LNCaP clone FGC (cell line): ENCODE measurements at regions not wholly inside any gene's neighbourhood (a gene's known extent, or its start where the extent isn't known, plus 50 kb on each side); places are given as distances from the start of the nearest gene placed in this dataset.

Experiments used
- DNase-seq: peaks from one replicate; pipeline ENCODE4 v3.0.0-alpha.2; 2011; ENCODE audit warnings: low read depth
- H3K4me3 ChIP-seq: 2 replicates; pipeline ENCODE4 v1.5.1; 2011; ENCODE audit warnings: mild to moderate bottlenecking, low read depth, low read length, control low read depth
- TF ChIP-seq, protein P1 (sequence below): IDR thresholded peaks from 2 replicates; pipeline ENCODE4 v1.5.1; 2012; ENCODE audit warnings: mild to moderate bottlenecking; ENCODE audit not compliant: control insufficient read depth, insufficient read depth; ENCODE audit errors: extremely low read depth

DNA sequence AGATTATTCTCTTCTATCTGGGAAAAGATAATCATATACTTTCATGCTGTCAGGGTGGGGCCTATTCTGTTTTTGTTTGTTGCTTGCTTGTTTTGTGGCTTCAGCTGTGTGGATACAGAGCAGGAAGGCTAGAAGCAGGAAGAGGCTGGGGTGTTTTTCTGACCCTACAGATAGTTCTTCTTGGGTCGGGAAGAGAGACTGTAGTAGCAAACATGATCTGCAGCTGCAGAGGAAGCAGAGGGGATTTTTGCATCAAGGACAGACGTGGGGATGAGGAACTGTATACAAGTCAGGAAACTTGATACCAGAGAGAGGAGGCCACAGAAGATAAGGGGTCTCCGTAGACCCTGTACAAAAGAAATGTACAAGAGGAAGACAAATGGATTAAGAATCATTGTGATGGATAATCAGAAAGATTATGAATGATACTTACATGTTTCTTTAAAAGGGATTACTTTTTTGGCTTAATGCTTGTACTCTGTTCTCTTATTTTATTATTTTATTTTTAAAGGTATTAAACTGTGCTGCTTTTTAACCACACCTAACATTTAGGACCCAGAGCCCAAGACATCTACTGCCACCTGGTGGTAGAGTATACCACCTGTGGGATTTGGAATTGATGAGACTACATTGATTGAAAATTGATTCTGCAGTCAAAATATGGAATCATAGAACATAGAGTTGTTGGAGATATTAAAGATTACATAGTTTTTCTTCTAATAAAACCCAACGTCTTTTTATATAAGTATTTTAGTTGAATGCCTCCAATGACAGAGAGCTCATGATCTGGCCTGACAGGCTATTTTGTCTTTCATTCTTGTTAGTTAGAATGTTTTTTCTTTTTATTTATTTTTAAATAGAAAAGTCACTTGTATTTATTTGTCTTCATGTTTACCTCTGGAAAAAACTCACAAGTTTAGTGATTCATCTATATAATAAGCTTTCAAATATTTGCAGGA is 87.3 kb upstream of the ROPN1 start:
- no peak overlapping the region for H3K4me3 ChIP-seq
- TF ChIP-seq, protein P1, sequence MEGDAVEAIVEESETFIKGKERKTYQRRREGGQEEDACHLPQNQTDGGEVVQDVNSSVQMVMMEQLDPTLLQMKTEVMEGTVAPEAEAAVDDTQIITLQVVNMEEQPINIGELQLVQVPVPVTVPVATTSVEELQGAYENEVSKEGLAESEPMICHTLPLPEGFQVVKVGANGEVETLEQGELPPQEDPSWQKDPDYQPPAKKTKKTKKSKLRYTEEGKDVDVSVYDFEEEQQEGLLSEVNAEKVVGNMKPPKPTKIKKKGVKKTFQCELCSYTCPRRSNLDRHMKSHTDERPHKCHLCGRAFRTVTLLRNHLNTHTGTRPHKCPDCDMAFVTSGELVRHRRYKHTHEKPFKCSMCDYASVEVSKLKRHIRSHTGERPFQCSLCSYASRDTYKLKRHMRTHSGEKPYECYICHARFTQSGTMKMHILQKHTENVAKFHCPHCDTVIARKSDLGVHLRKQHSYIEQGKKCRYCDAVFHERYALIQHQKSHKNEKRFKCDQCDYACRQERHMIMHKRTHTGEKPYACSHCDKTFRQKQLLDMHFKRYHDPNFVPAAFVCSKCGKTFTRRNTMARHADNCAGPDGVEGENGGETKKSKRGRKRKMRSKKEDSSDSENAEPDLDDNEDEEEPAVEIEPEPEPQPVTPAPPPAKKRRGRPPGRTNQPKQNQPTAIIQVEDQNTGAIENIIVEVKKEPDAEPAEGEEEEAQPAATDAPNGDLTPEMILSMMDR, result peak; percentile 72
- DNase-seq, result peak; percentile 11

GRCh38 chr3:124079912-124080276 is 88.0 kb upstream of the ROPN1 start:
- DNase-seq, result no peak
- no peak overlapping the region for H3K4me3 ChIP-seq
- TF ChIP-seq, protein P1, result no peak

DNA sequence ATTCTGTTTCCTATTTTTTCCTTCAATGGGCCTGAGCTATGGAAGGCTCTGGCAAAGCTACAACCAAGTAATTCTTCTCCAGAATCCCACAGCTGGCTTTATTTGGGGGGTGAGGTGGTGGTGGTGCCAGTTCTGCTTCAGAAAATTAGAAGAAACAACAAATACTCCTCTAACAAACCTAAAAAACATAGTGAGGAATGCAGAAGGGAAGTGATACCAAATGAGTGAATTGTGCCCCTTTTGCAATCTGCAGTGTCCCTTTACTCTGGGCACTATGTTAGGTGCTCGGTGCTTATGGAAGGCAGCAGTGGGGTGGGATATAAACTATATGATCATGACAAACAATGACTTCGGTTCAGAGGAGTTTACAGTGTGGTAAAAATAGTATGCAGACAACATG is 90.4 kb upstream of the ROPN1 start:
- DNase-seq, result no peak
- TF ChIP-seq, protein P1, result no peak
- no peak overlapping the region for H3K4me3 ChIP-seq

DNA sequence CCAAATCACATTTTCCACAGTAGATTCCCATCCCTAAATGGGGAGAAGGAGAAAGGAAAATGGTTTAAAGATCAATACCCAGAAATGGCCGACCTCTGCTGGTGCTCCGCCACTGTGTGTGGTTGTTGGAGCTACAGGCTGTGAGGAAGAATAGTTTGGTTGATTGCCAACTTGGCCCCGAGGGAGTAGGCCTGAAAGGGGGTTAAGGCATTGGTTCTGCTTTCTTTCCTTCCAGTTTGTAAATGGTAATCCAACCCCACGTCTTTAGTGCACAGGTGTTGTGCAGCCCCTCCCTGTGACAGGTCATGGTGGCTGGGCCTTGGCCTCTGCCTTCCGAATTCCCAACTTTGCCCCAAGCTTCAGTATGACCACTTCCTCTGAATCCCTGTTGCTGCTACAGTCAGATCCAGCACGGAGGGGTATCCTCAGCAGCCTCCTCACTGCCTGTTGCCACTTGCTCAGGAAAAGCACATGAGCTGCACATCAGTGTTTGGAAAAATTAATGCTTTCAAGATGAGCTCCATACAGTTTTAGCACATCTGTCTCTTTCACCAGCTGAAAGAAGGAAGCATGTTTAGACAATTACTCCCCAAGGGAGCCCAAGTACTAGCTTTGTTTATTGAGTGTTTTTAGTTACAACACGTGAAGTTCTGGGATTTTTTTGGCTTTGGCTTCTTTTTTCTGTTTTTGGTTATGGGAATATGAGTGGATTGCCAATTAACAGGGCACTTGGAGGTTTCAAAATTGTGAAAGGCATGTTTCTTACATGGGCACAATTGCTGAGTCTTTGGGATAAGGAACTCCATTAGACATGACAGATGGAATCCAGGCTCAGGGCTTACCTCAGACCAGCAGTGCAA is 92.3 kb upstream of the ROPN1 start:
- DNase-seq, result no peak

GRCh38 chr3:124088801-124089200 is 96.9 kb upstream of the ROPN1 start:
- no peak for DNase-seq
- TF ChIP-seq, protein P1, result no peak
- H3K4me3 ChIP-seq, result no peak overlapping the region

More for the DNA sequence above, 92.3 kb upstream of the ROPN1 start:
- TF ChIP-seq, protein P1, result no peak
- H3K4me3 ChIP-seq, result no peak overlapping the region

DNA sequence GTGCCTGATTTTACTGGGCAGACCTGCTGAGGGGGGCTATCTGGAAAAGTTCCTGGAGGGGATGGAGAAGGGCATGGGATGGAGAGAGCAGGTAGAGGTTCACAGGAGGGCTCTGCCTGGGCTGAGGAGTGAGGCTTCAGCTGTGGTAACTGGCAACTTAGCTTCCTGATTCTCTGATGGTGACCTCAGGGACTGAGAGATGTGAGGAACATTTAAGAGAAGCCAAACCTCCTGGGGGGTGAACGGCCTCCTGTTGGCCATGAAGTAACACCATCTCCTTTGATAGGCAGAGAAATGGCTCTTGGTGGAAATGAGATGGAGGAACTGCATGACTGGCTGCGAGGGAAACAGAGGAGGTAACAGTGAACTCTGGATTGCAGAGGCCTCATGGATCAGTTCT is 97.3 kb upstream of the ROPN1 start:
- H3K4me3 ChIP-seq, result no peak overlapping the region
- DNase-seq, result no peak
- TF ChIP-seq, protein P1, result no peak
